ENCODE measurements at regions not wholly inside any gene's neighbourhood (a gene's known extent, or its start where the extent isn't known, plus 50 kb on each side); places are given as distances from the start of the nearest gene placed in this dataset.
A peak's percentile ranks its signal among the peaks of the same experiment; 100 is the strongest.
"Not testable (repeated sequence)": the region's sequence is repeated elsewhere in the genome, so short reads cannot be mapped to it uniquely, and the experiment has no call there.

DNA sequence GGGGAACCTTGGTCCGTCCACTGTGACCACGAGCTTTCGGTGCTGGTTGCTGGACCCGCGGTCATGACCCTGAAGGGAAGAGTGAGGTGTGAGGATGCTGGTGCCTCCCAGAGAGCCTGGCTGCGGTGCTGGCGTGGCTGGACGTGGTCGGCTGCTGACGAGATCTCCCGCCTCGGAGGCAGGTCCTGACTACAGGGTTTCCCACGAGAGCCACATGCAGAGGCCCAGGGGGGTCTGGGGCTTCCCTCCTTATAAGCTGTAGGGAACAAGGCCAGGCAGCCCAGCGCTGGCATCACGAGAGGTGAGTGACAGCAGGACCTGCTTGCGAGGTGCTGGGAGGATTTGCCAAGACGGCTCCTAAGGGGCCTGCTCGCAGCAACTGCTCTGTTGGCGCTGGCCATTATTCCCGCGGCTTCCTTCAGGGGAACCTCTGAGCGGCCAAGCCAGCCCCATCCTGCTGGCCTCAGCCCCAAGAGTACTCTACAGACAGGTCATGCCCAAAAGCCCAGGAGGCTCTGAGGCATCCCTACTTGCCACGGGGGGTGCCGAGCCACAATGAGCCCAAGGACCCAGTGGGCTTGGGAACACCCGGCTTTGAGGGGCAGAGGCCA is 134.8 kb downstream of the FOXL1 start:
- DNase-seq (ENCODE audit: low read depth, low spot score), result no peak

DNA sequence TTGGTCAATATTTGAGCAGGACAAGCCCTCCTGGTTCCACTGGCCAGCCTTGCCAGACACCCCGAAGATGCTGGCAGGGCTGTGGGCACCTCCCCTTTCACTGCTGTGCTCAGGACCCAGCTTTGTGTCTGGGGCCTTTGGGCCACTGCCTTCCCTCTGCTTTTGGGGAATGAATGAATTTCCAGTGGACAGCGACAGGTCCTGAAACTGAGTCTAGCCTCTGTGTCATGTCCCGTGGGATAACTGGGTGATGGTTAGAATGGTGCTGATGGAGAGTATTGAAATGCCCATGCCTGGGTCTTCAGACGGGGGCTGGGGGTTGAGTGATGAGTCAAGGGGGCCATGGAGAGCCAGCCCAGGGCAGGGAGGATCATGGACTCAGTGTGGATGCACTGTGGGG is 135.8 kb downstream of the FOXL1 start:
- DNase-seq (ENCODE audit: low read depth, low spot score), result peak; percentile 47

DNA sequence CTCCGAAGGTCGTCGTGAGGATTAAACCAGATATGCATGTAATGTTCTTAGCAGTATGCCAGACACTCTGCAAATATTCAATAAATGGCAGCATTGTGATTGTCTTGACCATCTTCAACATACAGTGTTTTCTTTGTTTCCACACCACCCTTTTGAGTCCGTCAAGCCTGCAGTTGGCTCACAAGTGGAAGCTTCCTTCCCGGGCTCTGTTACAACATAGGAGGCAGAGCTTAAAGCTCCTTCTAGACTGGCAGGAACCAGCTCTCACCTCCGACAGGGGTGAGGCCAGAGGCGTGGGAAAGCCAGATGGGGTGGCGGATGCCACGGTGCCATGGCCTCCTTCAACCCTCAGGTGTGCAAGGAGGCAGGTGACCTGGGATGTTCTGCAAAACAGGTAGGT is 138.3 kb downstream of the FOXL1 start:
- no peak for DNase-seq (ENCODE audit: low read depth, low spot score)

DNA sequence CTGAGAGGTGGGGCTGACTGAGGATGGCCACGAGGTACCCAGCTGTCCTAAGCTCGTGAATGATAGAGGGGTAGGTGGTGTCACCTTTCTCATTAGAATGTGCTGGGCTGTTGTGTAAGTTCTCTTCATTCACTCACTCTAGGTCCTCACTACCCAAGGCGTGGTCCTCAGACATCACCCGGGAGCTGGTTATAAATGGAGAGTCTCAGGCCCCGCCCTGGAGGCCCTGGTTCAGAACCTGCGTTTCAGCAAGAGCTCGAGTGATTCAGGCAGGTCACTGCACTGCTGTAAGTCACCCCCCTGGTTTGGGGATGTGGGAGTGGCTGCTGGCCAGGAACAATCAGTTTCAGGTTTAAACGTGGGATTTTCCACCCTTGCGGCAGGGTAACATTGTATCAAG is 139.8 kb downstream of the FOXL1 start:
- peak; percentile 33 for DNase-seq (ENCODE audit: low read depth, low spot score)

DNA sequence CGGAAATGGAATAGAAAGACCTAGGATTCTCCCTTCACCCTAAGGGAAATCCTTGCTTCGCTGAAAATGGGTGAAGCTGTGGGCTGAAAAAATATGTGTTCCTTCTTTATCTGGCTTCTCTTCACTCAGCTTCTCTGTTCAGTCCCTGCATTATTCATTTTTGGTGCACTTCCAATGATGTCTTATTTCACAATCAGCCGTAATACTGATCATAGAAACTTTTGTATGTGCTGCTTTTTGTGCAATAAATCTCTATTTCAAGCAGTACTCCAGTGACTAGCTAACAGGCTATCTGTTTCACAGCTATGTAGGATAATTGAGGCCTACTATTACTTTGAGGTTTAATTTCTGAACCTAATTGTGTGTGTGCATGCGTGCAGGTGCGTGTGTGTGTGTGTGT is 144.6 kb downstream of the FOXL1 start:
- DNase-seq (ENCODE audit: low read depth, low spot score), result no peak

DNA sequence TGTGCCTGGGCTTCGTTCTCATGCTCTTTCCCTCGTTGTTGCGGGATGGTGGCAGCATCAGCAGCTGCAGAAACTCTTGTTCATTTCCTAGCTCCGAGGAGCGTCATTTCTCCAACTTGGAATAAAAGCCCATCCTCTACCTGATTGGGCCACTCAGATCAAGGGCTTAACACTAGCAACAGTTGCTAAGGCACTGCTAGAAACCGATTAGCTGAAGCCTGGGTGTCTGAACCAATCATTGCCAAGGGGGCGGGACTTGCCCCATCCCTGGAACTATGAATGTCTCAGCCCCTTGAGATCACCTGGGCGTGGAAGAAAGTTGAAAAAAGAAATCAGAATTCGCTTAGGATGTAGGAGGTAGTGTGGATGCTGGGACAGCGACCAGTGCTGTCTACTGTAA is 145.3 kb downstream of the FOXL1 start:
- no peak for DNase-seq (ENCODE audit: low read depth, low spot score)

DNA sequence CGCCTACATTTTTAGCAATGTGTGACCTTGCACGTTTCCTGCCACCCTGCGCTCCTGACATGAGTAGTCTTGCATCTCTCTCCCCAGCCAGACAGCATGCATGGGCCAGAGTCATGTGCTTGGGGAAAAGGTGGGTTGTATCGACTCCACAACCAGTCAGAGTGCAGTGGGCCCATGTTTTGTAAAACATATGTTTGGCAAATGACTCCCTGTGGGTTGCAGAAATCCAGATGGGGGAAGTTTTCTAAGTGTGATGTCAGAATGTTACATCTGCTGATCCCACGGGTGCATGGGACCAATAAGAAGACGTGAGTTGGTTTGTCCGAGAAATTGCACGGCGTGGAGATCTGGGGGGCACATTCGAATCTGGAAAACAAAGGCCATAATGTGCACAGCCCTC is 147.1 kb downstream of the FOXL1 start:
- DNase-seq (ENCODE audit: low read depth, low spot score), result no peak

DNA sequence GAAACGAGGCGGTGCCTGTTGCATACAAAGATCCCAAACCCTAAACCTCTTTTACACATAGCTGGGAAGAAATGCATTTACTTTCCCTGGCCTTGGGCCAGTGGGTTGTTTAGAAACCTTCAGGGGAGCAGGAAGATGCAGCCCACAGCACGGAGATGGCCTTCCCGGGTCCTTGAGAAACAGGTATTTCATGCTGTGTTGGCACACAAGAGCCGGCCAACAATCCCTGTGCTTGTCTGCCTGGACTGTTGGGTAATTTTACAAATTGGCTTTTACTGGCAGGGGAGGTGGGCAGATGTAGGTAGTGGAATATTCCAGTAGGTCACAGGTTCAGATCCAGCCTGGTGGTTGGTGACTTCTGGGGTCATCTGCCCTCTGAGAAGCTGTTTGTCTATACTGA is 148.0 kb downstream of the FOXL1 start:
- DNase-seq (ENCODE audit: low read depth, low spot score), result no peak

DNA sequence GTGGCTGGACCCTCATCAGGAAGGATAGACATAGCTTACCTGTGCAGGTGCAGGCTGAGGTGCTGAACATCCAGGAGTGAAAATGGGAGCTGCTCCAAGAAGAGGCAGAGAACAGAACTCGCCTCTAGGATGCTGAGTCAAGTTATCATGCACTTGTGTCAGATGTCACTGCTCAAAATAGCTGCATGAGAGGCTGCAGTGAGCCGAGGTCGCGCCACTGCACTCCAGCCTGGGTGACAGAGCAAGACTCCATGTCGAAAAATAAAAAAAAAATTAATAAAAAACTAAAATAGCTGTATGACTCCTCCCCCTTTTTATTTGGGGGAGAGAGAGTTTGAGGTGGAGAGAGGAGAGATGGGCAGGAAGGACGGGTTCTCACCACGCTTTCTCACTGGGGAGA is 148.8 kb downstream of the FOXL1 start:
- DNase-seq (ENCODE audit: low read depth, low spot score), result no peak

DNA sequence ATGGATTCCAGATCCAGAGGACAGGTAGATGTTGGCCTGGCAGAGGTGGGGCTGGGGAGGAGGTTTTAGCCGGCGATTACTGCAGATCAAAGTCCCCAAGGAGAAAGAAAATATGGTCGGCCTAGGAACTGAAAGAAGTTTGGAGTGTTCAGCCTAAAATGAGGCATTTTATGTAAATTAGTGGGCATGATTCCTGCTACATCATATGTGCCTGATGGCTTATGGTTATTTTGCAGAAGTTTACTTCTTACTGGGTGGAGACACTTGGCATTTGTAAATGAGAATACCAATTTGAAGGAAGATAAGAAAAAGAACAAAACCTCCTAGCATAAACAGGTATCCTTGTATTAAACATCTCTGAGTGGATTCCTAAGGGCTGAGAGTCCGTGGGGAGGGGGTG is 149.3 kb downstream of the FOXL1 start:
- no peak for DNase-seq (ENCODE audit: low read depth, low spot score)

DNA sequence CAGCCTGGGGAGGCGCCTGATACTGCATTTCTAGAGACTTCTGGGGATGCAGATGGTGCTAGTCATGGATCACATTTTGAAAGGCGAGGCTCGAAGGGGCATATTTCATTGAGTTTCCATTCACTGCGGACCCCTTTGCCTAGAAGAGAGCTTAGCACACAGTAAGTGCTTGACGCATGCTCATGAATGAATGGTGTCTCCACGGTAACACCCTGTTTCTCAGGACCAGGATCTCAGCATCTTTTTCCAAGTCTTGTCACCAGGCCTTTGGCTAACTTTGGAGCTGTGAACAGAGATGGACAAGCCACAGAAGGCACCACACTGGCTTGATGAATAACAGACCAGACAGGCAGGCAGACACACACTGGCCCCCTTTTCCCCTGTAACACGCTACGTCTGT is 151.3 kb downstream of the FOXL1 start:
- no peak for DNase-seq (ENCODE audit: low read depth, low spot score)

DNA sequence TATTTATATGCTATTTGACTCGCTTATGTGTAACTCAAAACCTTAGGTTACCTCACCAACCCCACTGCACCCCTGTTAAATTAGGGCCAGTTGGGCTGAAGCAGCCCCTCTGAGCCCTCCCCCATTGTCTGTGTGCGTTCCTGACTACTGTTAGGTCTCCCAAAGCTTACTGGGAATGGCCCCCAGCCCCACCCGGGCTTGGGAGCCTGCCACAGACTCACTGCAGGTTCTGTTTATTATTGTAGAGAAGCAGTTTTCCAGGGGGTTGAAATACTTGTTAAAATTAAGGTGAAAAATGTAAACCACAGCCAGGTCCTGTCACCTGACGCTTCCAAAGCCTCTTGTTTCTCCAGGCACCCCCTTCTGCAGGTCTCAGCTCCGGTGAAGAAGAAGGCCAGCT is 151.7 kb downstream of the FOXL1 start:
- no peak for DNase-seq (ENCODE audit: low read depth, low spot score)

DNA sequence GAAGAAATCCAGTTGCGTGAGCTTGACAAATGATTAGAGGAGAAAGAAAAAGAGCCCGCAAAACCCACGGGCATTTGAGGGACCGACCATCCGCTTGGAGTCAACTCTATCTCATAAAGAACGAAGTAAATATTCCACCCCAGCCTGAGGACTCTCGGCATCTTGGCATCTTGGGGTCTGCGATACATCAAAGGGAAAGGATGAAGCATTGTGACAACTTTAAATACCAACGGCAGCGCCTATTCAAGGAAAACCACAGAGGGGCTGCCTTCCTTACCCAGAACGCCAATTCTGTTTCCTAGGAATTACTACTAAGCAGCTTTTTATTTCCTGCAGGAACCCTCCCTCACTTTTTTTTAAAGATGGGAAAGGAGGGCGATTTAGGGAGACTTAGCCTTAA is 152.2 kb downstream of the FOXL1 start:
- DNase-seq (ENCODE audit: low read depth, low spot score), result no peak

DNA sequence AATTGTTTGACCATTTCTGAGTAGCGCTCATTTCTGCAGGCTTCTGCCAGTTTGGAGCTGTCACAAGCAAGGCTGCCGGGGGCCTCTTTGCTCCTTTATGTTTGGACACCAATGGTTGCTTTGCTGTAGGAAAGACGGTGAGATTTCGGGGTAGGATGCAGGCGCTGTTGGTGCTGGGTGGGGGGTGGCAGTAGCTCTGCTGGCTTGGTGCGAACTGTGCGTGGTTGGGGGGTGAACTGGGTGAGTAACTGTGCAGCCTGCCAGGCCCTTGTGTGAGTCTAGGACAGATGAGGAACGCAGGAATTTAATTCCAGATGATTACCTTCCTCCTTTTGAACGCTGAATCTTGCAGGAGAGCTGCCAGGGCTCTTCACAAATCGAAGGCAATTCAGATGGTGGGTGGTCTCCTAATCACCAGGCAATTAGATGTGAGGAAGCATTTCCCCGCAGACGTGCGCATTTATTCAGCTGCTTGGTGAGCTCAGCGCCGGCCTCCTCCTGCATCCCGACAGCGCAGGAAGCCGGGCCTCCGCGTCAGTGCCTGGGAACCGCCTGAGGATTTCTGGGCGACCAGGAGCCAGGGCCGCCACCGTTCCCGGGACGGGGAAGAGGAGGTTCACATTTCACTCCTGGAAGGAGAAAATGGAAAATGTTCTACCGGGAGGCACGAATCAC is 154.4 kb downstream of the FOXL1 start:
- peak; percentile 60 for DNase-seq (ENCODE audit: low read depth, low spot score)

DNA sequence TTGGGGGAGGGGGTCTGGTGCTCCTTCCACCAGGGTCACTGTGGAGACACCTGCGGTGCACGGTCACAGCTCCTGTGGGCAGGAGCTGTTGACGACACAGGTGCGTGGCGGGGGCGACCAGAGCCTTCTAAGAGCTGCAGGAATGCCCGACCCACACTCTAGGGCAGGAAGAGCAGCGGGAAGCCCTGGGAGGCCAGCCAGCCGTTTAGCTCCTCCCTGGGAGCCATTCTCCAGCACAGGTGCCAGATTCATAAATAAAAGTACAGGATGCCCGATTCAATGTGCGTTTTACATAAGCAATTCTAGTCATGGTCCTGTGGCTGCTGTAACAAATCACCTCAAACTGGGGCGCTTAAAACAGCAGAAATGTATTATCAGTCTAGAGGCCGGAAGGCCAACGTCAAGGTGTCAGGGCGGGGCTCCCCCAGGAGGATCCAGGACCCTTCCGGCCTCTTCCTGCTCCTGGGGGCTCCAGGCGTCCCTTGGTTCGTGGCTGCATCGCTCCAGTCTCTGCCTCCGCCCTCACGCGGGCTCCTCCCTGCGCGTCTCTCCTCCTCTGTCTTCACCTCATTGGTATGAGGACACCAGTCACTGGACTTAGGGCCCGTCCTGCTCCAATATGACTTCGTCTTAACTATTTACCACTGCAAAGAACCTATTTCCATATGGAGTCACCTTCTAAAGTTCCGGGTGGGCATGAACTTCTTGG is 155.4 kb downstream of the FOXL1 start:
- DNase-seq (ENCODE audit: low read depth, low spot score), result peak; percentile 51

DNA sequence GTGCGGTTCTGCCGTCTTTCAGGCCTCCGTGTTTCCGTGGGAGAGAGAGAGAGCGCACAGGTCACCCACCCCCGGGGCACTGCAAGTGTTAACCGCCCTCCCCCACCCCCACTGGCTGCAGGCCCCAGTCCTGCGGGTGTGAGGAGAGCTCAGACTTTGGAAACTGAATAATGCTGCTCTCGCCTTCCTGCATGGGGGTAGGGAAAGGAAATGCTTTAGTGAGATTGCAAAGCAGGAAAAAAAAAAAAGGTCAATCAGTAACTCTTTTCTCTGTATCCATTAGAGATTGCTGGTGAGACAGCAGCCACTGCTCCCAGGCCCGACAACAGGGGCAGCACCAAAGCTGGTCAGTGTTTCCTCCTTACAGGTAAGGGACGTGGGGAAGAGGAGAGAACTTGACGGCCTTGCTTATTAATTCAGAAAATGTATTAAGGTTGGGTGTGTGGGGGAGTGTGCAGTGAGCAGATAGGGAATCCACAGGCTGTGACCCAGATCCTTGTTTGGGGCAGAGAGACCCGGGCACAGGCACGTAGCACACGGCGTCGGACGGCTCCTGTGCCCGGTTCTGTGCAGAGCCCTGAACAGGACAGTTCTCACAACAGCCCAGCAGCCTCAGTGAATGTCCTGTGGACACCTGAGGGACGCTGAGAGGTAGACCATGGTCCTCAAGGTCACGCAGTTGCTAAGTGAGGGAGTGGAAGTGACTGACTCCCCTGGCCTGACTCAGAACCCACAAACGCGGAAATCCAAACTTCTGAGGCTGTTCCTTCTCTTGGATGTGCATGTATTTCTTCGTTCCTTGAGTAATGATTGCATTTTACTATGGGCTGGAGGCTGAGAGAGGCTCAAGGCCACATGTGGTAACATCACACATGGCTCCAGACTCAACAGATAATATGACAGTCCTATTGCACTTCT is 156.5 kb downstream of the FOXL1 start:
- no peak for DNase-seq (ENCODE audit: low read depth, low spot score)

DNA sequence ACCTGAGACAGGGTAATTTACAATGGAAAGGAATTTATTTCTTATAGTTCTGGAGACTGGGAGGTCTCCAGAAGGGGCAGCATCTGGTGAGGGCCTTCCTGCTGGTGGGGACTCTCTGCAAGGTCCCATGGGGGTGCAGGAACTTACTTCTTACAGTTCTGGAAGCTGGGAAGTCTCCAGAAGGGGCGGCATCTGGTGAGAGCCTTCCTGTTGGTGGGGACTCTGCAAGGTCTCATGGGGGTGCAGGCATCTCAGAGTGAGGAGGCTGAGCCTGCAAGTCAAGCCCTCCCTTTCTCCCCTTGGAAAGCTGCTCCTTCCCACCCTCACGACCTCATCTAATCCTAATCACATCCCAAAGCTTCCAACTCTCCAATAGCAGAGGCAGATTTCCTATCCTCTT is 157.4 kb downstream of the FOXL1 start:
- no peak for DNase-seq (ENCODE audit: low read depth, low spot score)

DNA sequence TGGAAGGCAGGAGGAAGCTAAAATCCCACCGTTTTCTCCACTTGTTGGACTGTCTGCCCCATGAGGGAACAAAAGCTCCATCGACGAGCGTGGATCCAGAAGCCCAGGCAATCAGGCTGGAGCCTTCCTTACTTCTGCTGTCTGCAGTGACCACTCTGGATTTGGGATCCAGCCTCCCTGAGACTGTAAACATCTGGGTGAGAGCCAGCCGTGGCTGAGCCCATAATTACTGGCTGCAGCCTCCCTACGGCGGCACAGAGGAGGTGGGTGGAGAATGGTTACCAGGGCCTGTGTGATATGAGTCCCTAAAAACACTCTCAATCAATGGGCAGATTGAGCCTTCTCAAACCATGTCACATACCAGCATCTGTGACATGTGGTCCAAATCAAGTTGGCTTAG is 158.2 kb downstream of the FOXL1 start:
- no peak for DNase-seq (ENCODE audit: low read depth, low spot score)

DNA sequence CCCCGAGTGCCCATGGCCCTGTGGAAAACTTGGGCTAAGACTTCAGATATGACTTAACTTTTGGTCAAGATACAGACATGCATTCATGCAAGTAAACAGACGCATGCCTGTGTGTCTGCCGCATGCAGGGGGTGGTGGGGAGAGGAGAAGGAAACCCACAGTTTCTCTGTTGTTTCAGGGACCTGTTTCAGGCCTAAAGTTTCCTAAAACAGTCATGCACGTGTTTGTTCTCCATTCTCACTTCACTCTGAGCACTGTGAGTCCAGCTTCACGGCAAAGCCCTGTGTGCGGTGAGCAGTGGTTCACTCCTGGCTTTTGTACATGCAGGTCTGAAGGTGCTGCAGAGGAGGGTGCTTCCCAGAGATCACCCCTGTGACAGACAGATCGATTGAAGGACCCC is 158.7 kb downstream of the FOXL1 start:
- DNase-seq (ENCODE audit: low read depth, low spot score), result no peak

DNA sequence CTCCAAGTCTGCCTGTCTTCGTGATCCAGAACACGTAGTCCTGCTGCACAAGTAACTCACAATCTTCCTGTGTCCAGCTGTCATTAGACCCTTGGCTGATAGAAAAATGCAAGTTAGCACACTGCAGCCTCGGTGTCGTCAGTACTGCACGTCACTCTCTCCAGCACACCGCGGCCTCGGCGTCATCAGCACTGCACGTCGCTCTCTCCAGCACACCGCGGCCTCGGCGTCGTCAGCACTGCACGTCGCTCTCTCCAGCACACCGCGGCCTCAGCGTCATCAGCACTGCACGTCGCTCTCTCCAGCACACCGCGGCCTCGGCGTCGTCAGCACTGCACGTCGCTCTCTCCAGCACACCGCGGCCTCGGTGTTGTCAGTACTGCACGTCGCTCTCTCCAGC is 160.0 kb downstream of the FOXL1 start:
- not testable (repeated sequence) for DNase-seq (ENCODE audit: low read depth, low spot score)

DNA sequence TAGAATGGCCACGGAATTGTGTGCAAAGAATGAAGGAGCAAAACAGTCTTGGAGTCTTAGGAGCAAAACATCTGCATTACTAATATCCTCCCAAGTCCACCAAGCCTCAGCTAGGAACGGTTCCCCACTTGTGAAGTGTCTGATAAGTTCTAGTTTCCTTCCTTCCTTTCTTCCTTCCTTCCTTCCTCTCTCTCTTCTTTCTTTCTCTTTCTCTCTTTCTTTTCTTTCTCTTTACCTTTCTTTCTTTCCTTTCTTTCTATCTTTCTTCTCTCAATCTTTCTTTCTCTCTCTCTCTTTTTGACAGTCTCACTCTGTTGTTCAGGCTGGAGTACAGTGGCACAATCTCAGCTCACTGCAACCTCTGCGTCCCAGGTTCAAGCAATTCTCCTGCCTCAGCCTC is 160.8 kb downstream of the FOXL1 start:
- no peak for DNase-seq (ENCODE audit: low read depth, low spot score)

DNA sequence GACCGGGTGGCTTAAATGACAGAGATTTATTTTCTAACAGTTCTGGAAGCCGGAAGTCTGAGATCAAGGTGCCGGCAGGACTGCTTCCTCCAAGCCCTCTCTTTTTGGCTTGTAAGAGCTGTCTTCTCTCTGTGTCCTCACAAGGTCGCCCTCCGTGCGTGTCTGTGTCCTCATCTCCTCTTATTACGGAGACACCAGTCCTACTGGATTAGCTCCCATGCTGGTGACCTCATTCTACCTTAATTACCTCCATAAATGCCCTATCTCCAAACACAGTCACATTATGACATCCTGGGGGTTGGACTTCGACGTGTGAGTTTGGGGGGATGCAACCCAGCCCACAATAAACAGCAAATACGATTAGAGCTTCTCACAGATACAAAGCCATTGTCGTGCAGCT is 161.5 kb downstream of the FOXL1 start:
- no peak for DNase-seq (ENCODE audit: low read depth, low spot score)
